ENCODE measurements at regions not wholly inside any gene's neighbourhood (a gene's known extent, or its start where the extent isn't known, plus 50 kb on each side); places are given as distances from the start of the nearest gene placed in this dataset.

DNA sequence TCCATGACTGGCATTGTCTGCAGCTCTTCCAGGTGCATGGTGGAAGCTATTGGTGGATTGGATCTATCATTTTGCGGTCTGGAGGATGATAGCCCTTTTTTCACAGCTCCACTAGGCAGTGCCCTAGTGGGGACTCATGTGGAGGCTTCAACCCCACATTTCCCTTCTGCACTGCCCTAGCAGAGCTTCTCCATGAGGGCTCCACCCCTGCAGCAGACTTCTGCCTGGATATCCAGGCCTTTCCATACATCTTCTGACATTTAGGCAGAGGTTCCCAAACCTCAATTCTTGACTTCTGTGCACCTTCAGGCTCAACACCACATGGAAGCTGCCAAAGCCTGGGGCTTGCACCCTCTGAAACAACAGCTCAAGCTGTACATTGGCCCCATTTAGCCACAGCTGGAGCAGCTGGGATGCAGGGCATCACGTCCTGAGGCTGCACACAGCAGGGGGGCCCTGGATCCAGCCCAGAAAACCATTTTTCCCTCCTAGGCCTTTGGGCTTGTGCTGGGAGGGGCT lies 800.2 kb upstream of the MIR17HG start:
- no peak for TF ChIP-seq EZH2 (IDR thresholded peaks at IDR 0.05)
- no peak for TF ChIP-seq FOXP2 (optimal IDR thresholded peaks at IDR 0.05; ENCODE audit: control extremely low read depth, extremely low read length, insufficient read depth)
- TF ChIP-seq POLR2AphosphoS5 (IDR thresholded peaks at IDR 0.05; ENCODE audit: borderline replicate concordance, low read depth, low read length) = no peak
